Hematopoietic multipotent progenitor cell (in vitro differentiated cells): ENCODE measurements at regions not wholly inside any gene's neighbourhood (a gene's known extent, or its start where the extent isn't known, plus 50 kb on each side); places are given as distances from the start of the nearest gene placed in this dataset.

Experiments
- DNase-seq, 3 donors: peaks; one replicate each; pipeline ENCODE4 v3.0.0-alpha.2; 2011 to 2015; ENCODE audit warnings: low read depth in 2 of 3, low spot score in 2 of 3

- DNase-seq = no peak
Measured at GRCh38 chrX:20352935-20353336, 86.2 kb upstream of the RPS6KA3 start.

- no peak for DNase-seq
Measured at GRCh38 chrX:20352504-20352903, 85.8 kb upstream of the RPS6KA3 start.

- peak in 1 of 3 donors; percentile 22 for DNase-seq
Measured at GRCh38 chrX:20350596-20350995, 83.9 kb upstream of the RPS6KA3 start.

GRCh38 chrX:20348139-20348538 is 81.4 kb upstream of the RPS6KA3 start:
- DNase-seq = no peak

- DNase-seq = no peak
Measured at GRCh38 chrX:20347481-20347880, 80.8 kb upstream of the RPS6KA3 start.

- no peak for DNase-seq
Measured at GRCh38 chrX:20333672-20334071, 67.0 kb upstream of the RPS6KA3 start.

- no peak for DNase-seq
Measured at GRCh38 chrX:20330545-20330944, 63.8 kb upstream of the RPS6KA3 start.

- DNase-seq = no peak
Measured at GRCh38 chrX:20329435-20329834, 62.7 kb upstream of the RPS6KA3 start.

GRCh38 chrX:20325786-20326388 is 59.2 kb upstream of the RPS6KA3 start:
- DNase-seq = no peak

- DNase-seq = no peak
Measured at GRCh38 chrX:20322887-20323286, 56.2 kb upstream of the RPS6KA3 start.

- DNase-seq = peak in 1 of 3 donors; percentile 53
Measured at GRCh38 chrX:20320461-20321159, 53.9 kb upstream of the RPS6KA3 start.

- DNase-seq = no peak
Measured at GRCh38 chrX:20319054-20319453, 52.3 kb upstream of the RPS6KA3 start.

- DNase-seq = no peak
Measured at GRCh38 chrX:20317873-20318272, 51.2 kb upstream of the RPS6KA3 start.
